ENCODE measurements at regions not wholly inside any gene's neighbourhood (a gene's known extent, or its start where the extent isn't known, plus 50 kb on each side); places are given as distances from the start of the nearest gene placed in this dataset.

- TF ChIP-seq, protein P1, sequence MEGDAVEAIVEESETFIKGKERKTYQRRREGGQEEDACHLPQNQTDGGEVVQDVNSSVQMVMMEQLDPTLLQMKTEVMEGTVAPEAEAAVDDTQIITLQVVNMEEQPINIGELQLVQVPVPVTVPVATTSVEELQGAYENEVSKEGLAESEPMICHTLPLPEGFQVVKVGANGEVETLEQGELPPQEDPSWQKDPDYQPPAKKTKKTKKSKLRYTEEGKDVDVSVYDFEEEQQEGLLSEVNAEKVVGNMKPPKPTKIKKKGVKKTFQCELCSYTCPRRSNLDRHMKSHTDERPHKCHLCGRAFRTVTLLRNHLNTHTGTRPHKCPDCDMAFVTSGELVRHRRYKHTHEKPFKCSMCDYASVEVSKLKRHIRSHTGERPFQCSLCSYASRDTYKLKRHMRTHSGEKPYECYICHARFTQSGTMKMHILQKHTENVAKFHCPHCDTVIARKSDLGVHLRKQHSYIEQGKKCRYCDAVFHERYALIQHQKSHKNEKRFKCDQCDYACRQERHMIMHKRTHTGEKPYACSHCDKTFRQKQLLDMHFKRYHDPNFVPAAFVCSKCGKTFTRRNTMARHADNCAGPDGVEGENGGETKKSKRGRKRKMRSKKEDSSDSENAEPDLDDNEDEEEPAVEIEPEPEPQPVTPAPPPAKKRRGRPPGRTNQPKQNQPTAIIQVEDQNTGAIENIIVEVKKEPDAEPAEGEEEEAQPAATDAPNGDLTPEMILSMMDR (IDR thresholded peaks at IDR 0.05), result no peak
- TF ChIP-seq SIN3A (IDR thresholded peaks at IDR 0.05; ENCODE audit: borderline replicate concordance, insufficient read depth, low read depth, low read length) (no peak), POLR2AphosphoS5 (IDR thresholded peaks at IDR 0.05; ENCODE audit: low read depth, low read length) (no peak)
Measured at GRCh38 chr9:85289142-85289541, 452.6 kb downstream of the AGTPBP1 start.
